ENCODE measurements at regions not wholly inside any gene's neighbourhood (a gene's known extent, or its start where the extent isn't known, plus 50 kb on each side); places are given as distances from the start of the nearest gene placed in this dataset.

DNA sequence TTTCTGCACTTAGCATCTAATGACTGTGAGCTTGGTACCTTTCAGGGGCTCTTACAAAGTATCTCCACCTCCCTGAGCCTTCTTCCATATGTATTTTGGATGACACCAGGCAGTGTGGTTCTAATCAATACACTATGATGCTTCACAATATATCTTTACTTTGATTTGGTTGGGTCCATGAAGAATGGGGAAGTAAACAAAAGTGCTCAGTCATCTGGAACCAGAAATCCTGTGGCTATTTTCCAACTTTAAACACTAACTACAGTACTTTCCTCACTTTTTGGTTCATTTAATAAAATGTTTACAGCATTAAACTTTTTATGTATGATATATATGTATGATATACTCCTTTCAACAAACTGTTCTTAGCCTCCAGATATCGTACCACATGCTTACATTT is 216.4 kb upstream of the AFF2 start:
- no peak for TF ChIP-seq EP300 (conservative IDR thresholded peaks at IDR 0.05; ENCODE audit: poor library complexity, severe bottlenecking)
- TF ChIP-seq SMC3 (conservative IDR thresholded peaks at IDR 0.05; ENCODE audit: poor library complexity) = no peak
- no peak for TF ChIP-seq CTCF (IDR thresholded peaks at IDR 0.05; ENCODE audit: poor library complexity, severe bottlenecking)
- TF ChIP-seq RAD21 (conservative IDR thresholded peaks at IDR 0.05) = no peak
- TF ChIP-seq EZH2 (IDR thresholded peaks at IDR 0.05; ENCODE audit: borderline replicate concordance, insufficient read depth, low read length, poor library complexity, severe bottlenecking) = no peak
- no peak for TF ChIP-seq MXI1 (conservative IDR thresholded peaks at IDR 0.05; ENCODE audit: poor library complexity, severe bottlenecking)
- TF ChIP-seq POLR2AphosphoS5 (IDR thresholded peaks at IDR 0.05) = no peak
- no peak for TF ChIP-seq TAF1 (IDR thresholded peaks at IDR 0.05; ENCODE audit: low read depth)

All from neural cell (in vitro differentiated cells).